DOHH2 (cell line): ENCODE measurements at regions not wholly inside any gene's neighbourhood (a gene's known extent, or its start where the extent isn't known, plus 50 kb on each side); places are given as distances from the start of the nearest gene placed in this dataset.

Source experiments
- EZH2phosphoT487 ChIP-seq: fragments of 200-600 bp; sonication (generic); IDR thresholded peaks from 2 replicates; pipeline ENCODE4 v1.6.1; 2017; ENCODE audit warnings: borderline replicate concordance, mild to moderate bottlenecking, antibody characterized with exemption, low read length, moderate library complexity, mixed read lengths
- TF ChIP-seq, protein P1 (sequence below): fragments of 200-600 bp; sonication (generic); IDR thresholded peaks from one replicate; pipeline ENCODE4 v1.5.1; 2014; ENCODE audit warnings: antibody characterized with exemption, mild to moderate bottlenecking, low read depth, low read length; ENCODE audit not compliant: poor library complexity, severe bottlenecking

DNA sequence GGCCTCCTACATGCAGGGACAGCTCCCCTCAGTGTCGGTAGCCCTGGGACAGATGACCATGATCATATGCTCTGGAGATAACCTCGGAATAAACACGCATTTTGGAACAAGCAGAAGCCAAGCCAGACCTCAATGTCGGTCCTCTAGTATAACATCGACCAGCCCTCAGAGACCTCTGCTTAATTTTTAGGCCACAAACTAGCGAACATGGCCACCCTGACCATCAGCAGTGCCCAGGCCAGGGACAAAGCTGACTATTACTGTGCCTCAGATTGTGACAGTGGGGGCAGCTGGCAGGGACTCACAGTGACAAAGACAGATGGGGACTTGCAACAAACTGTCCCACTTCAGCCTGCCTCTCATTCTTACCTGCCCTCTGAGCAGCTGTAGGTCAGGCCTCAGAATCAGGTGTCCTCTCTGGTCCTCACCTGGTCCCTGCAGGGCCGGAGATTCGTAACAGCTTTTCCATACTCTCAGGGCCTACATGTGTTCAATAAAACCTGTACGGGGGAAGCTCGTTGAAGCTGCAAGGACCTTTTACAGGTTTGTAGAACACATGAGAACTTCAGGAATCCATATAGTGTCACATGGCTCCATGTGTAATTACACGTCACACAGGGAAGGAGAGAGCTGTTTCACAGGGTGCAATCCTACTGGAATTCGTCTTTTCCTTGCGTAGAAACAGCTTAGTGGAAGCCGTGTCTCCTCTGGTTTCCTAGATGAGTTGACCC, 72.8 kb upstream of the IGLL5 start:
- TF ChIP-seq EZH2phosphoT487: no peak
- TF ChIP-seq, protein P1, sequence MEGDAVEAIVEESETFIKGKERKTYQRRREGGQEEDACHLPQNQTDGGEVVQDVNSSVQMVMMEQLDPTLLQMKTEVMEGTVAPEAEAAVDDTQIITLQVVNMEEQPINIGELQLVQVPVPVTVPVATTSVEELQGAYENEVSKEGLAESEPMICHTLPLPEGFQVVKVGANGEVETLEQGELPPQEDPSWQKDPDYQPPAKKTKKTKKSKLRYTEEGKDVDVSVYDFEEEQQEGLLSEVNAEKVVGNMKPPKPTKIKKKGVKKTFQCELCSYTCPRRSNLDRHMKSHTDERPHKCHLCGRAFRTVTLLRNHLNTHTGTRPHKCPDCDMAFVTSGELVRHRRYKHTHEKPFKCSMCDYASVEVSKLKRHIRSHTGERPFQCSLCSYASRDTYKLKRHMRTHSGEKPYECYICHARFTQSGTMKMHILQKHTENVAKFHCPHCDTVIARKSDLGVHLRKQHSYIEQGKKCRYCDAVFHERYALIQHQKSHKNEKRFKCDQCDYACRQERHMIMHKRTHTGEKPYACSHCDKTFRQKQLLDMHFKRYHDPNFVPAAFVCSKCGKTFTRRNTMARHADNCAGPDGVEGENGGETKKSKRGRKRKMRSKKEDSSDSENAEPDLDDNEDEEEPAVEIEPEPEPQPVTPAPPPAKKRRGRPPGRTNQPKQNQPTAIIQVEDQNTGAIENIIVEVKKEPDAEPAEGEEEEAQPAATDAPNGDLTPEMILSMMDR: no peak
